ENCODE measurements at regions not wholly inside any gene's neighbourhood (a gene's known extent, or its start where the extent isn't known, plus 50 kb on each side); places are given as distances from the start of the nearest gene placed in this dataset.
"Not testable (repeated sequence)": the region's sequence is repeated elsewhere in the genome, so short reads cannot be mapped to it uniquely, and the experiment has no call there.

- H3K4me1 ChIP-seq (ENCODE audit: insufficient read depth, low read length); H2AFZ ChIP-seq (ENCODE audit: low read length); intact Hi-C loops (cut with micrococcal nuclease; ENCODE audit: unreplicated experiment); H3K9me3 ChIP-seq (ENCODE audit: low read length); H3K27me3 ChIP-seq (ENCODE audit: control insufficient read depth in 1 of 2, insufficient read depth in 2 of 2, low read length in 2 of 2); H3K9ac ChIP-seq (ENCODE audit: insufficient read depth, low read depth, low read length); H3K27ac ChIP-seq (ENCODE audit: extremely low read length, insufficient read depth, low read length); POLR2A ChIA-PET; H4K20me1 ChIP-seq (ENCODE audit: insufficient read depth, low read length); H3K4me2 ChIP-seq (ENCODE audit: low read depth, low read length); FAIRE-seq; BruUV-seq (replicated peaks); ATAC-seq; DNase-seq (ENCODE audit: low spot score); CTCF ChIA-PET (ENCODE audit: low intra/inter-chr PET ratio, low total read pairs); in situ Hi-C loops (cut with HindIII; ENCODE audit: extremely low pct_ligation_motif_present, low pct_unique_long_range_greater_than_20kb); H3K36me3 ChIP-seq (replicated peaks in 1 of 2; ENCODE audit: control insufficient read depth in 1 of 2, insufficient read depth in 2 of 2, low read length in 2 of 2); H3K79me2 ChIP-seq (ENCODE audit: insufficient read depth, low read length); H3K4me3 ChIP-seq (replicated peaks in 1 of 3; ENCODE audit: insufficient read depth in 1 of 3, low read depth in 2 of 3, low read length in 3 of 3): not testable (repeated sequence)
These were observed 181.0 kb upstream of the IPO5 start for GRCh38 chr13:97772466-97772865.

- WGBS (ENCODE audit: low lambda C conversion rate), result 55% methylated on average over 34 of the region's 34 CpGs
- H2AFZ ChIP-seq (ENCODE audit: low read length); H3K9ac ChIP-seq (ENCODE audit: insufficient read depth, low read depth, low read length); FAIRE-seq; H3K4me3 ChIP-seq (replicated peaks in 1 of 3; ENCODE audit: insufficient read depth in 1 of 3, low read depth in 2 of 3, low read length in 3 of 3); BruUV-seq (replicated peaks); H3K36me3 ChIP-seq (replicated peaks in 1 of 2; ENCODE audit: control insufficient read depth in 1 of 2, insufficient read depth in 2 of 2, low read length in 2 of 2); H3K79me2 ChIP-seq (ENCODE audit: insufficient read depth, low read length); H3K27me3 ChIP-seq (ENCODE audit: control insufficient read depth in 1 of 2, insufficient read depth in 2 of 2, low read length in 2 of 2); H4K20me1 ChIP-seq (ENCODE audit: insufficient read depth, low read length); H3K4me1 ChIP-seq (ENCODE audit: insufficient read depth, low read length); H3K9me3 ChIP-seq (ENCODE audit: low read length); POLR2A ChIA-PET; H3K4me2 ChIP-seq (ENCODE audit: low read depth, low read length); intact Hi-C loops (cut with micrococcal nuclease; ENCODE audit: unreplicated experiment); CTCF ChIA-PET (ENCODE audit: low intra/inter-chr PET ratio, low total read pairs); DNase-seq (ENCODE audit: low spot score); ATAC-seq; H3K27ac ChIP-seq (ENCODE audit: extremely low read length, insufficient read depth, low read length); in situ Hi-C loops (cut with HindIII; ENCODE audit: extremely low pct_ligation_motif_present, low pct_unique_long_range_greater_than_20kb): not testable (repeated sequence)
These were observed 178.9 kb upstream of the IPO5 start for GRCh38 chr13:97774391-97775100.

- no peak overlapping the region for H2AFZ ChIP-seq (ENCODE audit: low read length)
- H3K4me3 ChIP-seq (replicated peaks in 1 of 3; ENCODE audit: insufficient read depth in 1 of 3, low read depth in 2 of 3, low read length in 3 of 3), result no peak overlapping the region
- H3K4me2 ChIP-seq (ENCODE audit: low read depth, low read length), result no peak overlapping the region; the same call in 1 of the 2 replicates
- no peaks in the 10 kb centered on the region for H3K79me2 ChIP-seq (ENCODE audit: insufficient read depth, low read length)
- no peaks in the 10 kb centered on the region for H3K36me3 ChIP-seq (replicated peaks in 1 of 2; ENCODE audit: control insufficient read depth in 1 of 2, insufficient read depth in 2 of 2, low read length in 2 of 2)
- ChIA-PET POLR2A (no interaction called here), CTCF (ENCODE audit: low intra/inter-chr PET ratio, low total read pairs) (no interaction called here)
- ATAC-seq (no peak), FAIRE-seq (no peak), DNase-seq (ENCODE audit: low spot score) (no peak)
- no TSS peak for BruUV-seq (replicated peaks)
- WGBS (ENCODE audit: low lambda C conversion rate), result 2% methylated on average over 5 of the region's 5 CpGs
- H3K4me1 ChIP-seq (ENCODE audit: insufficient read depth, low read length), result no peaks in the 10 kb centered on the region
- H3K27ac ChIP-seq (ENCODE audit: extremely low read length, insufficient read depth, low read length), result no peak overlapping the region
- in situ Hi-C loops (cut with HindIII; ENCODE audit: extremely low pct_ligation_motif_present, low pct_unique_long_range_greater_than_20kb), result no loop called here
- TF ChIP-seq FOXA3 (CRISPR knock-in tag; IDR thresholded peaks at IDR 0.05), result no peak
- H3K9ac ChIP-seq (ENCODE audit: insufficient read depth, low read depth, low read length), result no peak overlapping the region
- H4K20me1 ChIP-seq (ENCODE audit: insufficient read depth, low read length), result no peaks in the 10 kb centered on the region
- intact Hi-C loops (cut with micrococcal nuclease; ENCODE audit: unreplicated experiment), result no loop called here
- H3K27me3 ChIP-seq (ENCODE audit: control insufficient read depth in 1 of 2, insufficient read depth in 2 of 2, low read length in 2 of 2), result no peaks in the 10 kb centered on the region; a peak in 1 of 5 replicates
- no peaks in the 10 kb centered on the region for H3K9me3 ChIP-seq (ENCODE audit: low read length)
These were observed 173.0 kb upstream of the IPO5 start for GRCh38 chr13:97780486-97780885.
